Stimulated activated CD4-positive, alpha-beta T cell treated with anti-CD3 and anti-CD28 coated beads, Interleukin-12 subunit alpha, Interleukin-12 subunit beta, amount 100 ng/mL, for 48 hours (primary cell): ENCODE measurements at regions not wholly inside any gene's neighbourhood (a gene's known extent, or its start where the extent isn't known, plus 50 kb on each side); places are given as distances from the start of the nearest gene placed in this dataset.

Source experiments
- DNase-seq, 3 donors: peaks; one replicate each; pipeline ENCODE4 v3.0.0-alpha.2; 2020; ENCODE audit warnings: low read depth in 2 of 3, low spot score in 1 of 3

DNA sequence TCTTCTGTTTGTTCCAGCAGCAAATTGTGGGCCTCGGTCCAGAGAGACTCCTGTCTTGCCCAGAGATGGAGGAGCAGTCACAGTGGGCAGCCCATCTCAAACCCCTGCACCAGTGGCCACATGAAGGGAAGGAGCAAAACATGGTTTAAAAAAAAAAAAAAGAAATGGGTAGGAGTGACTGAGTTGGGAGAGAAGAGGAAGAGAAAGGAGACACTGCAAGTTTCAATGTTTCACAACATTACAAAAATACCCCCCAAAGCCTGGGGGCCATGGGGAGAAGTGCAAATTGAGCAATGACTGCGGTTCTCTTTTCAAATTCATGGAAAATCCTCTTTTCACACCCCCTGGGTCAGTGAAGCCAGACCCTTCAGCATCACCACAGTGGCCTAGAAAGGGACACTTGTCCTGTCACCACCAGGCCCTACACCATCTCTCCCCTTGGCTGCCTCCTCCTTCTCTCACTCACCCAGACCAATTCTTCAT lies 117.1 kb downstream of the ZFP36L2 start:
- DNase-seq, result no peak

GRCh38 chr2:43107679-43108078 lies 118.7 kb downstream of the ZFP36L2 start:
- DNase-seq, result no peak

- DNase-seq, result no peak
These were observed 119.6 kb downstream of the ZFP36L2 start for GRCh38 chr2:43106559-43107527.

DNA sequence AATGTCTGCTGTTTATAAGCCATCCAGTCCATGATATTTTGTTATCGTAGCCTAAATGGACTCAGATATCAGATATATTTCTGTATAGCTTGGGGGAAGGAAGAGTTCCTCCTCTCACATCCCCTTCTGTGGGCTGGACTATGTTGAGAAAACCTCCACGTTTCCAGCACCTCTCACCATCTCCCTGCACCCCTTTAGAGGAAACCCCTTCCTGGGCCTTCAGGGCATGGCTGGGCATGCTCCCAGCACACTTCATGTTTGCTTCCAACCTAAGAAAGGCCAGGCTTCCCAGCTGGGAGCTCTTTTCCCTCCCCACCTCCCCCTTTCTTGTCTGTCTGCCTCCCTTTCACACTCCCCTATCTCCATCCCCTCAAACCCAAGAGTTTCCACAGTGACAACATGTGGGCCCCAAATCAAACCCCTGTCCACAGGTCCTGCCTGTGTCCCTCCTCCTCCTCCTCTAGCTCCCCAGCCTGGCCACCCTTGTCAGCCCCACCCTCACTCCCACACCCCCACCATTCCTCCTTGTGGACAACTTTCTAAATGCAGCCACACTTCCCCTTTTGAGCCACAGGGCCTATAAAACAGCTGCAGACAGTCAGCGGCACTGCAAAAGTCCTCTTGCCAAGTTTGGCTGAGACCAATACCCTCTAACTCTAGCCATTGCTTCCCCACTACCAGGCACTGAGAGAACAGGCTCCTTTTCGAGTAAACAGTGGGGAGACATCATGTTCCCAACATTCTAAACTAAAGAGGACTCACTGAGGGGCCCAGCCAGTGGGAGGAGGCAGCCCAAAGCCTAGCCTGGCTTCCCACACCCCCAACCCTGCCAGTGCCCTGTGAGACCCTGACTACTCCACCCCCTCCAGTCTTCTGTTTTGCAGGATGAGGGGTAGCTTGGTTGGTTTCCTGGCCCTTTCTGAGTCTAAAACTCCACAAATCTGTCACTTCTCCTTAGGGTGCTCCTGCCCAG lies 120.5 kb downstream of the ZFP36L2 start:
- no peak for DNase-seq

DNA sequence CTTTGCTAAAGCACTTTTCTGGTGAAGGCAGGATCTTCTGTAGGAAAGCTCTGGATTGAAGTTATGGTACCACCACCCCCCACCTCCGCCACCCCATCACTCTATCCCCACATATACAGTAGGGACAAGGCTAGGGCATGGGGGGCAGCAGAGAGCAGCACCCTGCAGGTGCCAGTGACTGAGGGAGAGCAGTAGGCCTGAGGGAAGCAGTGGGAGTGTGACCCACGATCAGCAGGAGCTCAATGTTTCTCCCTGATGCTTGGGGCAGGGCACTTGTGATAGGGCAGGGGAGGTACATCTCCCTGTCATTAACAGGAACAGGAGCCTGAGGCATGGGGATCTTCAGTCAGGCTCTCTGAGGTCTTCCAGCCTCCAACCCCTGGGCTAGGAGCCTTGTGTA lies 121.6 kb downstream of the ZFP36L2 start:
- no peak for DNase-seq

DNA sequence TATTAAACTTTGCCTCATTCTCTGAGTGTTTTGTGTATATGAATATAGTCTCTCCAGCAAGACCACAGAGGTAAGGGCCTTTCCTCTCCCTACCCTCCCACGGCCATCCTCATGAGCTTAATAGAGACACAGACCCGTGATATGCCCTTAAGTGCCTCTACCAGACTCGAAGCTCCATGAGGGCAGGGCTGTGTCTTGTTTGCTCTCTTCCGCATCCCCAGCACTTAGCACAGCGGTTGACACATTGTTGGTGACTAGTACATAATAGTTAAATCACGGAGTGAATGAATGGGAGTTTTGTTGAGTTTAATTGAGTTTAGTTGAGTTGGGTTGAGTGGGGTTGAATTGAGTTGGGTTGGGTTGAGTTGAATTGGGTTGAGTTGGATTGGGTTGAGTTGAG lies 122.3 kb downstream of the ZFP36L2 start:
- DNase-seq, result no peak

- DNase-seq, result no peak
These were observed 123.4 kb downstream of the ZFP36L2 start for GRCh38 chr2:43103093-43103404.

GRCh38 chr2:43102366-43103092 lies 123.9 kb downstream of the ZFP36L2 start:
- no peak for DNase-seq

- DNase-seq, result no peak
These were observed 124.7 kb downstream of the ZFP36L2 start for GRCh38 chr2:43101751-43102150.

DNA sequence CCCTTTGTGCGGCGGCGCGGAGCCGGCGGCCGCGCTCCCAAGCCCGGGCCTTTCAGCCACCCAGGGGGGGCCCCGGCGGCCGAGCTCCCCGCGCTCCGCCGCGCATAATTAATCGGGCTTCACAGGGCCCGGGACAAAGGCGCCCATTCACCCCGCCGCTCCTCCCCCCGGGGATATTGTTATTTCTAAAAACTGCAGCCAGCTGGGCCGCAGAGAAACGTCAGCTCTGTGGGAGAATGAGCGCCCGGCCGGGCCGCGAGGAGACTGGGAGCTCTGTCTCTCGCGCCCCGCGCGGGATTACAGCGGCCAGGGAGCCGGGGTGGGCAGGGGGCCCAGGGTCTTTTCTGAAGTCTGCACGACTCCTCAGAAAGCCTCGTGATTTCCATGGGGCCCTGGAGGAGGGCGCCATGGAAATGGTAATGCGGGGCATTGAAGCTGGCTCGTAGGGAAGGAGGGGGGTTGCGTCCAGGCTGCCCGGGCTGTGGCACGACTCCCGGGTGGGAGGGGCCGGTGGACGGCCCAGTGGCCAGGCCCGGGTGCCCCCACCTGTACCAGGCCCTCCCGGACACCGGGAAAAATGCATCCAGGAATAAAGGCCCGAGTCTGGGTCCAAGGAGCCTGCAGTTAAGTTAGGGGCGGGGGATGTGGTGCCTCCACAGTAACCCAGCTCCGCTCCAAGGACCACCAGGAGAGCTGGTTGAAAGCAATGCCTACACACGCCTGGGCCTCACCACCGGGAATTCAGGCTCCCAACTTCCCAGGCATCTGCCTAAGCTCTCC lies 125.3 kb downstream of the ZFP36L2 start:
- no peak for DNase-seq

DNA sequence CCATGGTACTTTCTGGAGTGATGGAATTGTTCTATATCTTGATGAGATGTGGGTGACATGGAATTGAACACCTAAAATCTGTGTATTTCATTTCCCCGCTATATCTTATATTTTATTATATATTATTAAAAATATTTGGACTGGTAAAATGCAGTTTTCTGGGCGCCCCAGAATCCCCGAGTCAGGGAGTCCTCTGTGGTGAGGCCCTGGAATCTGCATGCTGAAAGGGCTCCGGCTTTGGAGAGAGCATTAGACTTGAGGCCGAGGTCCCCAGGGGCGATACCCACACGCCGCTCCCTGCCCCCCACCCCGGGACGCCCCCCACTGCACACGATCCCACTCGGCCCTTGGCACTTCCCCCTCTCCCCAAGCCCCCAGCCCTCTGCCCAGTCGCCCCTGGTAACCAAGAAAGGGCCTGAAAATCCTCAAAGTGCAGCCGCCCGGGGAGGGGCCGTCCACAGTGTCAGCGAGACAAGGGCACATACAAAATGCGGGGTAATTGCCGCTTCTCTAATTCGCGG lies 126.0 kb downstream of the ZFP36L2 start:
- no peak for DNase-seq

DNA sequence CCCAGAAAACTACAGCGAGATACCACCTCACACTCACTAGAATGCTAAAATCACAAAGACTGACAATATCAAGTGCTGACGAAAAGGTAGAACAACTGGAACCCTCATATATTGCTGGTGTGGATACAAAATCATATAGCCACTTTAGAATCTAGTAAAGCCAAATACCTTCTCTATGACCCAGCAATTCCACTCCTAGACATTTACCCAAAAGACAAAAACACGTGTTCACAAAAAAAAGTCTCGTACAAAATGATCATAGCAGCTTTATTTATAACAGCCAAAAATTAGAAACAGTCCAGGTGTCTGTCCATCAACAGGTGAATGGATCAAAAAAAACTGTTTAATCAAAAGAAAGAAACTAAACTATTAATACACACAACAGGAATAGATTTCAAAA lies 126.6 kb downstream of the ZFP36L2 start:
- no peak for DNase-seq

GRCh38 chr2:43098539-43098938 lies 127.9 kb downstream of the ZFP36L2 start:
- no peak for DNase-seq

- no peak for DNase-seq
These were observed 128.6 kb downstream of the ZFP36L2 start for GRCh38 chr2:43097644-43098408.

- DNase-seq, result no peak
These were observed 130.7 kb downstream of the ZFP36L2 start for GRCh38 chr2:43095533-43096295.

DNA sequence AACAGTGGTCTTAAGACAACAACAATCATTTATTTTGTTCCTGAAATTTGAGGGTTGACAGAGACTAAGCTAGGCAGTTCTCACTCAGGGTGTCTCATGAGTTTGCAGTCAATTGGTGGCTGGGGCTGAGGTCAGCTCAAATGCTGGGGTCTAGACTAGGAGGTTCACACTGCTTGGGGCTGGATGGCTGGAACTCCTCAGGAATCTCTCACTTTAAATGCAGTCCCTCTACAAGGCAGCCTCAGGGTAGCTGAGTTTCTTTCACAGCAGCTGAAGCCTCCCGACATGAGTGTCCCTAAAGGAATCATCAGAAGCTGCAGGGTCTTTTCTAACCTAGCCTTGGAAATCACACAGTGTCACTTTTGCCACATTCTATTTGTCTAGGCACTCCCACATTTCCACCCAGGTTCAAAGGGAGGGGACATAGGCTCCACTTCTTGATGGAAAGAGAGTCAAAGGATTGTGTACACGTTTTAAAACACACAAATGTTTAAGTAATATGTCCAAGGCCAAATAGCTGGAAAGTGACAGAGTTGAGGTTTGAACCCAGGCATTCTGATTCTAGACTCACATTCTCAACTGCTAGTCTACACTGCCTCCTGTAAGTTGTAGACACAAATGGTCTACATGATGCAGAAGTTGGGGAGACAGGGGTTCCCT lies 133.8 kb downstream of the ZFP36L2 start:
- DNase-seq, result no peak

DNA sequence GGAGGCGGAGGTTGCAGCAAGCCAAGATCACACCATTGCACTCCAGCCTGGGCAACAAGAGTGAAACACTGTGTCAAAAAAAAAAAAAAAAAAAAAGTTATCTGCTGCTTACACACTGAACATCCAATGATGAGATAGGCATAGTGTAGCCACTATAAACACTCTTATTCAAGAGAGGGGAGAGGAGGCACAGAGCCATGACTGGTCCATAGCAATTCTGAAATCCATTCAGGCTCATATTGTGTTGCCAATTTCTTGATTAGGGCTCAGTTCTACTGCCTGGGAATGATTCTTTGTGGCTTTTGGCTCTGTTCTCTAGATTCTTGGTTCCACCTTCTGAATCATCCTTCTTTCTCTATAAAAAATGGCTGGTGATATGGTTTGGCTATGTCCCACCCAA lies 136.1 kb downstream of the ZFP36L2 start:
- no peak for DNase-seq
